ENCODE measurements at regions not wholly inside any gene's neighbourhood (a gene's known extent, or its start where the extent isn't known, plus 50 kb on each side); places are given as distances from the start of the nearest gene placed in this dataset.

- TF ChIP-seq CTCF (IDR thresholded peaks at IDR 0.05; ENCODE audit: insufficient read depth, low read depth, low read length) = no peak
- TF ChIP-seq EZH2 (IDR thresholded peaks at IDR 0.05; ENCODE audit: insufficient read depth, low read length) = no peak
Measured at GRCh38 chr3:27594096-27594690, 110.0 kb upstream of the SLC4A7 start.

Measured in astrocyte (in vitro differentiated cells and primary cell).